ENCODE measurements at regions not wholly inside any gene's neighbourhood (a gene's known extent, or its start where the extent isn't known, plus 50 kb on each side); places are given as distances from the start of the nearest gene placed in this dataset.
A peak's percentile ranks its signal among the peaks of the same experiment; 100 is the strongest.

DNA sequence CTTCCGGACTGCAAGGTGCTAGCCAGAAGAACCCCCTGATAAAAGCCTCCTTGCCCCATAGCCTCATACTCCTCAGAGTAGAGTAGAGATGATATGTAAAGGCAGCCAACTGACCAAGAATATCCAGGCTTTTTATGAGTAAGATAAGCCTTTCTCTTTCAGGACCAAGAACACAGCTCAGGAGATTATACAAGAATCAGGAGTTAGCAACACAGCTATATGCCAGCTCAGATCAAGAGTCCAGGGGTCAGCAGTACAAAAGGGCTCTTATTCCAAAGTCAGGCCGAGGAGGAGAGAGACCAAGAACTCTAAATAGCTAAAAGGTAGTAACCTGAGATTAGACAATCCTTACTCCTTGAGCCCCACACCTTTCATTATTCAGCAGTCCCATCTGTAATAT is 135.3 kb downstream of the BTG1 start:
- whole genome bisulfite sequencing, 5 donors: 81 to 94% (median 88%) methylated on average over 2 of the region's 2 CpGs
- DNase-seq: no peak
- peak overlapping the region in 1 of 8 donors; percentile 33 for H3K27ac ChIP-seq
- H3K4me1 ChIP-seq: no peaks in the 10 kb centered on the region
- no peak overlapping the region for H3K4me3 ChIP-seq
- no peaks in the 10 kb centered on the region for H3K9me3 ChIP-seq
- no peaks in the 10 kb centered on the region for H3K36me3 ChIP-seq
- TF ChIP-seq POLR2AphosphoS5 (IDR thresholded peaks at IDR 0.05): no peak
- TF ChIP-seq CTCF (IDR thresholded peaks at IDR 0.05 in 8 of 11, conservative IDR thresholded peaks at IDR 0.05 in 3 of 11): no peak
- TF ChIP-seq POLR2A (IDR thresholded peaks at IDR 0.05): no peak
- intact Hi-C loops (cut with DNase I; ENCODE audit: low total_unique reads): no loop called here
- no peaks in the 10 kb centered on the region for H3K27me3 ChIP-seq (replicated peaks in 1 of 7)

DNA sequence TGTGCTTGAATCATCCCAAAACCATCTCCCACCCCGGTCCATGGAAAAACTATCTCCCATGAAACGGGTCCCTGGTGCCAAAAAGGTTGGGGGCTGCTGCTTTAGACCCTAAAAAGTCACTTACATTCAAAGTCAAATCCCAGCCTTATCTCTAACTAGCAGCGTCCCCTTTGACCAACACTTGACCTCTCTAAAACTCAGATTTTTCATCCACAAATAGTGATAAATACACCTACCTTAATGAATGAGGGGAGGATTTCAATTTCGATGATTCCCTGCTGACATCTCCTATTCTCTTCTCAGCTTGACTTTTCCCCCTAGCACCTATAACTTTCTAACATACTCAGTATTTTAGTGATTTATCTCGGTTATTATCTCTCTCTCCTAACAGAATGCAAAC is 137.3 kb downstream of the BTG1 start:
- 83 to 93% (median 87%) methylated on average over 5 of the region's 5 CpGs for WGBS, 5 donors

DNA sequence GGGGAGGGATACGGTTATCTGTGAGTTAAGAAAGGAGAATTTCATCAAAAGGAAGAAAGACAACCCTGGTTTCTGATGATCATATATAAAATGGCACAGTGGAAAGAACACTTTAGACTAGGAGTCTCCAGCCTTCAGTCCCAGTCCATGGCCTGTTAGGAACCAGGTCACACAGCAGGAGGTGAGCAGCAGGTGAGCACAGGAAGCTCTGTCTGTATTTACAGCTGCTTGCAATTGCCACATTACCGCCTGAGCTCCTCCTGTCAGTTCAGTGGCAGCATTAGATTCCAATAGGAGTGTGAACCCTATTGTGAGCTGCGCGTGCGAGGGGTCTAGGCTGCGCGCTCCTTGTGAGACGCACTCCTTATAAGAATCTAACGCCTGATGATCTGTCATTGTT is 137.9 kb downstream of the BTG1 start:
- Histone ChIP-seq H3K4me3 (no peak overlapping the region), H3K4me1 (peaks cover 0 to 12% (median 5%) of the 10 kb centered on the region in 6 donors), H3K27ac (no peak overlapping the region), H3K9me3 (no peaks in the 10 kb centered on the region), H3K36me3 (no peaks in the 10 kb centered on the region), H3K27me3 (replicated peaks in 1 of 7) (no peaks in the 10 kb centered on the region)
- intact Hi-C loops (cut with DNase I; ENCODE audit: low total_unique reads): no loop called here
- 95 to 99% (median 98%) methylated on average over 9 of the region's 9 CpGs for WGBS, 5 donors
- no peak for DNase-seq
- TF ChIP-seq POLR2A (IDR thresholded peaks at IDR 0.05): no peak

More for the DNA sequence above, 137.3 kb downstream of the BTG1 start:
- DNase-seq: no peak
- H3K27ac ChIP-seq: no peak overlapping the region
- H3K4me3 ChIP-seq: no peak overlapping the region
- no peaks in the 10 kb centered on the region for H3K36me3 ChIP-seq
- H3K27me3 ChIP-seq (replicated peaks in 1 of 7): no peaks in the 10 kb centered on the region
- no peaks in the 10 kb centered on the region for H3K9me3 ChIP-seq
- peaks cover 0 to 9% (median 2%) of the 10 kb centered on the region in 6 donors for H3K4me1 ChIP-seq
- intact Hi-C loops (cut with DNase I; ENCODE audit: low total_unique reads): no loop called here
- TF ChIP-seq POLR2A (IDR thresholded peaks at IDR 0.05): no peak

DNA sequence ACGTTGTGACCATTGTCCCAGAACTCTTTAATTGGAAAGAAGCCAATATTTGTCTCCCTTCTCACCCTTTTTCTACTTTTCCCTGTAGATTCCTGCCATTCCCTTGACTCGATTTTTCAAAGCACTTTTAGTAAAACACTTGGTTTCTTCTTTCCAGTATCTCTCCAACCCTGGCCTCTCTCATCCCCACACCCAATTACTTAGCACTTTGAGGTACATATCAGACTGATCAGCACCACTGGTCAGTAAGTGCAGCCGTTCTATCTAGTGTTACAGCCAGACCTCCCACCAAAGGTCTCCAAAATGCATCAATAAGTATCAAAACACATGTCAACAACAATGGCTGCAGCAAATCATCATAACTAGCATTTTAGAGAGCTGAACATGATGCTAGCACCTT is 141.9 kb downstream of the BTG1 start:
- no peaks in the 10 kb centered on the region for H3K36me3 ChIP-seq
- H3K27me3 ChIP-seq (replicated peaks in 1 of 7): no peaks in the 10 kb centered on the region
- DNase-seq: no peak
- TF ChIP-seq POLR2A (IDR thresholded peaks at IDR 0.05) (no peak), CTCF (IDR thresholded peaks at IDR 0.05 in 8 of 11, conservative IDR thresholded peaks at IDR 0.05 in 3 of 11) (no peak), POLR2AphosphoS5 (IDR thresholded peaks at IDR 0.05) (no peak)
- H3K27ac ChIP-seq: no peak overlapping the region
- peaks cover 0 to 15% (median 0%) of the 10 kb centered on the region in 8 donors for H3K9me3 ChIP-seq
- no peak overlapping the region for H3K4me3 ChIP-seq
- peaks cover 0 to 16% (median 5%) of the 10 kb centered on the region in 6 donors for H3K4me1 ChIP-seq
- WGBS, 5 donors: 61 to 84% (median 78%) methylated on average over 3 of the region's 3 CpGs
- intact Hi-C loops (cut with DNase I; ENCODE audit: low total_unique reads): no loop called here

DNA sequence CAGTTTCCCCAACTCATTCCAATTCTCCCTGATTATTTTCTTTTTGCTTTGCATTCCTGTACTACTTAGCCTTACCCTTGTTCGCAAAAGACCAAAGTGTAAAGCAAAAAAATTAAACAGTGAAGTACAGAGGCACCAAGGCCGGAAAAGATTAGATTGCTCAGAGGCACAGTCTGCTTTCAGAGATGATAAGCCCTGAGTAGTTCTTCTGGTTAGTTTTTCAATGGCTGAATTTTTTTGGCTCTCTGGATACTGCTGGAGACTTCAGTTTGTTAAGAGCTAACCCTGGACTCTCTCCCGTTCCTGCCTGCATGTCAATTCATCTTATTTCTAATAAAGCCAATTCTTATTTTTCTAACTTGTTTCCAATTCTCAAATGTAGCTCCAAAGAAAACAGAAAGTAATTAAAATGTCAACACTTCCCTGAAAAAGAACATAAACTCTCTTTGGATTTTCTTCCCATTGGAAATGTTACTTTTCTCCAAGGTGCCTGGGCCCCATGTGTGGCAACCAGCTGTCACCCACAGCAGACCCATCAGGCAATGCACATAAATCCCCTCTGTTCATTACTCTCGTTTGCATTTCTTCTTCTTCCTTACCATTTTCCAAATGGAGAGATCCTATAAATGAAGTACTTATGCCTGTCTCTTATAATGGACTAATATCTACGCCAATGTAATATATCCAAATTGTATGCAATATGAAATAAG is 142.8 kb downstream of the BTG1 start:
- peak overlapping the region in 5 of 8 donors; percentile 24 to 41 (median 34) for H3K27ac ChIP-seq
- no peaks in the 10 kb centered on the region for H3K27me3 ChIP-seq (replicated peaks in 1 of 7)
- H3K4me1 ChIP-seq: peaks cover 0 to 16% (median 5%) of the 10 kb centered on the region in 6 donors
- DNase-seq: no peak
- no peak overlapping the region for H3K4me3 ChIP-seq
- WGBS, 5 donors: 75 to 85% (median 85%) methylated on average over 5 of the region's 5 CpGs
- intact Hi-C loops (cut with DNase I; ENCODE audit: low total_unique reads): no loop called here
- peaks cover 0 to 21% (median 0%) of the 10 kb centered on the region in 8 donors for H3K9me3 ChIP-seq
- no peaks in the 10 kb centered on the region for H3K36me3 ChIP-seq
- TF ChIP-seq POLR2A (IDR thresholded peaks at IDR 0.05) (no peak), POLR2AphosphoS5 (IDR thresholded peaks at IDR 0.05) (no peak), CTCF (IDR thresholded peaks at IDR 0.05 in 8 of 11, conservative IDR thresholded peaks at IDR 0.05 in 3 of 11) (no peak)
